Medulla oblongata (tissue), 1 donor: ENCODE measurements at regions not wholly inside any gene's neighbourhood (a gene's known extent, or its start where the extent isn't known, plus 50 kb on each side); places are given as distances from the start of the nearest gene placed in this dataset.
"Not testable (repeated sequence)": the region's sequence is repeated elsewhere in the genome, so short reads cannot be mapped to it uniquely, and the experiment has no call there.

Experiments
- DNase-seq: peaks from one replicate; pipeline ENCODE4 v3.0.0-alpha.2; 2015; ENCODE audit errors: extremely low spot score

DNA sequence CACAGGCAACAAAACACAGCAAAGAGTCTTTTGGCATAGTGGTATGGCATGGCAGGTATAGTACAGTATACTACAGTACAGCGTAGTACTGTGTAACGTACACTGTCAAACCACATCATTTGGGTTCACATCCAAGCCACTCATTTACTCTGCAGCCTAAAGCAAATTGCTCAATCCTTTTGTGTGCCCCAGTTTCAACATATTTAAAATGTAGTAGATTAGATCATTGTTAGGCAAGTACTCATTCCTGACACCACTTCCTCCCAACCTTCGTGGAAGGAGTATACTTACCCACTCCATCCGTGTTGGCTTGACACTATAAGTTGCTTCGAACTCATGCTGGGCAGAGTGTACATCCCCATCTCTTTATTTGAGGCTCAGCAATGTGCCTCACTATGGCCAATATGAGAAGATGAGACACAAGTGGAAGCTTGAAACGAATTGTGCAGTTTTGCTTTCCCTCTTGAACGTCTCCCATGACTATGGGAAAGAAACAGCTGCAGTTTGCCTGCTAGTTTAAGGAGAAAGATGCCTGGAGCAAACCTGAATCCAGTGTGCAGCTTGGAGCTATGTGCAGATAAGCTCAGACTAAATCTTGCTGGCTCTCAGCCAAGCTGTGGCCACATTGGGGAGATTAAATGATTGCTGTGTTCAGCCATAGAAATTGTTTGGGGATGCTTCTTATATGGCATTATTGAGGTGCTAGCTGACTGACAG lies 85.7 kb upstream of the TBL1X start:
- no peak for DNase-seq

DNA sequence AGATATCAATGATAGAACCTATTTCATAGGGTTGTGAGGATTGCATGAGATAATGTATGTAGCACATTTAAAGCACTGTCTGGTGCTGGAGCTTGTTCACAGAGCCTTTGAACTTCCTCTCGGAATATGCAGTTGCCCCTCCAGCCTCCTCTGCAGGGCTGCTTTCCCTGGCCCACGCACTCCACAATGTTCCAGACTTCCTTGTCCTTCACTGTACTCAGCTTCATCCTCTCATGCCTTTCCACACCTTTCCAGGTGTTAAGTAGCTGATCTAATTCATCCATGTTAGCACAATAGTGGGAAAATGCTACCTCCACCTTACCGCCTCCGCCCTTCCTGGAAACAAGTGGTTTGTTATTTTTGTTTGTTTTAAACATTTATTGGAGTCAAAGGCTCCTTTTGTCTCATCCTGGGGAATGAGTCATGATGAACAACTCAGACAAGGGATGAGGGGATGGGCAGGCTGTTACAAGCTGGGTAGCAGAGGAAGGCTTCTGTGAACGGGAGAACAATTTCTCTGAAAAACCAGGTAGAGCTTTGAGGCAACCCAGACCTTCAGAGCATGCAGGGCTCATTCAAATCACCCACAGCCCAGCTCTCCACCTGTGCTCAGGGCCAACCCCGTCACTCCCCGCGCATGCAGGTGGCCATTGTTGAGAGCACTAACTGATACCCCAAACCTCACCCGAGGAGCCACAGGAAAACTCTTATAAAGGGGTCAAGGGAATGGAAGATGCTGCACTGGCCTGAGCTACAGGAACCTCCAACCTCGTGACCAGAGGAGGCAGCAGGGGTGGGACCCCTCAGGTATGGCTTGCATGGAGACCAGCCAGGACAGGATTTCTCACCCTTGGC lies 84.9 kb upstream of the TBL1X start:
- DNase-seq, result no peak

- no peak for DNase-seq
Observed at GRCh38 chrX:9383655-9384054, 81.2 kb upstream of the TBL1X start.

- DNase-seq, result no peak
Observed at GRCh38 chrX:9388450-9388849, 76.4 kb upstream of the TBL1X start.

GRCh38 chrX:9390121-9390520 lies 74.7 kb upstream of the TBL1X start:
- DNase-seq, result no peak

DNA sequence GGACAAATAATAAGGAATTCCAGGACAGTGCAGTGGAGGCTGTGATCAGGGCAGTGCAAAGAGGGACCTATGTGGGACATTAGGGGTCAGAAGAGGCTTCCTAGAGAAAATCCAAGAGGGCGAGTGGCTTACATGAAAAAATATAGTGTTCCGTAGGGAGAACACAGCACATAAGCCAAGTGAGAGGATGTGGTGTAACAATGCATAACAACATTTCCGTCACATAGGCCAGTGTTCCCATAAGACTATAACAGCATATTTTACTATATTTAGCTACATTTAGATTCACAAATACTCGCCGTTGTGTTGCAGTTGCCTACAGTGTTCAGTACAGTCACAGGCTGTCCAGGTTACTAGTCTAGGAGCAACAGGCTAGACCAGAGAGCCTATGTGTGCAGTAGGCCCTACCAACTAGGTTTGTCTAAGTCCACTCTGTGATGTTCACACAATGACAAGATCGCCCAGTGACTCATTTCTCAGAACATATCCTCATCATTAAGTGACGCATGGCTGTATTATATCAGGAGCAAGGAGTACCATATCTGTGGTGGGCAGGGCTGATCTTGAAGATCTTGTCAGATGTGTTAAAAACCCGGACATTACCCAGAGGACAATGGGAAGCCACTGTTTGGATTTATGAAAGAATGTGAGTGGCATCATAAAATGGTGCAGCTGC lies 74.0 kb upstream of the TBL1X start:
- no peak for DNase-seq

- DNase-seq, result no peak
Observed at GRCh38 chrX:9392445-9392844, 72.4 kb upstream of the TBL1X start.

- no peak for DNase-seq
Observed at GRCh38 chrX:9393571-9393970, 71.3 kb upstream of the TBL1X start.

DNA sequence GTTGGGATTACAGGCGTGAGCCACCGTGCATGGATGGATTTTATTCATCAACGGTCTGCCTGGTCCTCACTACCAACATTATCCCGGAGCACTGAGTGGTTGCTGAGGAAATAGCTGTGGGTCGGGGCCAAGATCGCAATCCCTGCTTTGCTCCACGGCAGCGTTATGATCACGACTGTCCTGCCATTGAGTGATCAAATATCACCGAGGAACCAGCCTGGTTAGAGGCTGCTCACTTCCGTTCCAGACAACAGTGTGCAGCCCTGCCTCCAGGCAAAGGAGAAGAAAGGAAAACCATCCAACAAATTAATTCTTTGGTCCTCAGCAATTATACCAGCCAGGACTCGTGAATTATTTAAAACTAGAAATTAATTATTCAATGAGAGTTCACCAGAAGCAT lies 70.6 kb upstream of the TBL1X start:
- no peak for DNase-seq

- no peak for DNase-seq
Observed at GRCh38 chrX:9396930-9397329, 67.9 kb upstream of the TBL1X start.

DNA sequence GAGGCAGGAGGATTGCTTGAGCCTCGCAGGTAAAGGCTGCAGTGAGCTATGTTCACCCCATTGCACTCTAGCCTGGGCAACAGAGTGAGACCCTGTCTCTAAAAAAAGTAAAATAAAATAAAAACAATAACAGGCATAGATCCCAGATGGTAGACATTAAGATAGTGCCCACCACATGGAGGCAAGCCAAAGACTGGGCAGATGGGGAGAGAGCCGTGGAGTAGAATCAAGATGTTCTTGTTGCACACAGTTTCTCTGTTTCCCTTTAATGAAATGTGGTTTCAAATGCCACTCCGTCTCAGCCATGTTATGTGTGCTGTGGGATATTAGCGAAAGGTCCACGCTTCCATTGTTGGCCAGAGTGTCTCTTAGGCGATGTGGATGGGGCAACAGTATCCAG lies 63.8 kb upstream of the TBL1X start:
- no peak for DNase-seq

DNA sequence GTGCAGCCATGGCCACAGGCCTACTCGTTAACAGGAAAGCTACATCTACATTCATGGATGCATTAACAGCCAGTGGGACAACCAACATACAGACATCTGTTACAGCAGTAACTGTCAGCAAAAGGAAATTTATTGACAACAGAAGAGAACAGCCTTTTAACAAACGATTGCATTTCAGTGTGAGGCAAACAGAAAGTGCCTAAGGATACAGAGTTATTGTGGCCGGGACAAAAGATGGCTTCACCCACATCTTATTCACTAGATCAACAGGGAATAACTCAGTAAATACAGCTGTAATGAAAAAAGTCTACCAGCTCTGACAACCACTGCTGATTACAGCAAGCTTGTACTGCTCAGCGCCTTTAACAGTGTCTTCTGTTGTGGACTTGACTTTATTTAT lies 61.5 kb upstream of the TBL1X start:
- DNase-seq, result no peak

GRCh38 chrX:9405635-9406034 lies 59.2 kb upstream of the TBL1X start:
- not testable (repeated sequence) for DNase-seq

GRCh38 chrX:9410889-9411288 lies 54.0 kb upstream of the TBL1X start:
- not testable (repeated sequence) for DNase-seq

GRCh38 chrX:9411682-9412081 lies 53.2 kb upstream of the TBL1X start:
- DNase-seq, result not testable (repeated sequence)

GRCh38 chrX:9414416-9414815 lies 50.4 kb upstream of the TBL1X start:
- DNase-seq, result no peak
